ENCODE measurements at regions not wholly inside any gene's neighbourhood (a gene's known extent, or its start where the extent isn't known, plus 50 kb on each side); places are given as distances from the start of the nearest gene placed in this dataset.

GRCh38 chr2:43034242-43034619, 192.2 kb downstream of the ZFP36L2 start:
- Histone ChIP-seq H3K27ac (ENCODE audit: low read depth, low read length) (no peak overlapping the region), H3K27me3 (ENCODE audit: insufficient read depth, low read length) (no peaks in the 10 kb centered on the region), H3K9me3 (ENCODE audit: insufficient read depth, low read depth, low read length) (no peaks in the 10 kb centered on the region), H3K4me1 (ENCODE audit: insufficient read depth, low read length) (no peaks in the 10 kb centered on the region), H3K9ac (ENCODE audit: low read depth, low read length) (no peak overlapping the region), H3K4me3 (ENCODE audit: low read length) (no peak overlapping the region), H3K36me3 (ENCODE audit: insufficient read depth, low read length) (no peaks in the 10 kb centered on the region)
- 98% methylated on average over 2 of the region's 2 CpGs for WGBS

GRCh38 chr2:43033466-43034241, 192.8 kb downstream of the ZFP36L2 start:
- Histone ChIP-seq H3K4me3 (ENCODE audit: low read length) (no peak overlapping the region), H3K4me1 (ENCODE audit: insufficient read depth, low read length) (no peaks in the 10 kb centered on the region), H3K27ac (ENCODE audit: low read depth, low read length) (no peak overlapping the region), H3K9ac (ENCODE audit: low read depth, low read length) (no peak overlapping the region), H3K9me3 (ENCODE audit: insufficient read depth, low read depth, low read length) (no peaks in the 10 kb centered on the region), H3K36me3 (ENCODE audit: insufficient read depth, low read length) (no peaks in the 10 kb centered on the region), H3K27me3 (ENCODE audit: insufficient read depth, low read length) (no peaks in the 10 kb centered on the region)
- 95% methylated on average over 13 of the region's 13 CpGs for WGBS

- Histone ChIP-seq H3K9me3 (ENCODE audit: insufficient read depth, low read depth, low read length) (no peaks in the 10 kb centered on the region), H3K4me1 (ENCODE audit: insufficient read depth, low read length) (no peaks in the 10 kb centered on the region), H3K4me3 (ENCODE audit: low read length) (no peak overlapping the region), H3K27me3 (ENCODE audit: insufficient read depth, low read length) (no peaks in the 10 kb centered on the region), H3K27ac (ENCODE audit: low read depth, low read length) (no peak overlapping the region), H3K36me3 (ENCODE audit: insufficient read depth, low read length) (no peaks in the 10 kb centered on the region), H3K9ac (ENCODE audit: low read depth, low read length) (no peak overlapping the region)
- WGBS: 87% methylated on average over 7 of the region's 7 CpGs
These were observed 193.5 kb downstream of the ZFP36L2 start for GRCh38 chr2:43033016-43033270.

- Histone ChIP-seq H3K9me3 (ENCODE audit: insufficient read depth, low read depth, low read length) (no peaks in the 10 kb centered on the region), H3K4me3 (ENCODE audit: low read length) (no peak overlapping the region), H3K9ac (ENCODE audit: low read depth, low read length) (no peak overlapping the region), H3K27ac (ENCODE audit: low read depth, low read length) (no peak overlapping the region), H3K36me3 (ENCODE audit: insufficient read depth, low read length) (no peaks in the 10 kb centered on the region), H3K27me3 (ENCODE audit: insufficient read depth, low read length) (no peaks in the 10 kb centered on the region), H3K4me1 (ENCODE audit: insufficient read depth, low read length) (no peaks in the 10 kb centered on the region)
- 79% methylated on average over 14 of the region's 14 CpGs for WGBS
These were observed 194.0 kb downstream of the ZFP36L2 start for GRCh38 chr2:43032213-43033015.

GRCh38 chr2:43031471-43032212, 194.8 kb downstream of the ZFP36L2 start:
- Histone ChIP-seq H3K36me3 (ENCODE audit: insufficient read depth, low read length) (no peaks in the 10 kb centered on the region), H3K9me3 (ENCODE audit: insufficient read depth, low read depth, low read length) (no peaks in the 10 kb centered on the region), H3K4me1 (ENCODE audit: insufficient read depth, low read length) (no peaks in the 10 kb centered on the region), H3K27ac (ENCODE audit: low read depth, low read length) (no peak overlapping the region), H3K9ac (ENCODE audit: low read depth, low read length) (no peak overlapping the region), H3K27me3 (ENCODE audit: insufficient read depth, low read length) (no peaks in the 10 kb centered on the region), H3K4me3 (ENCODE audit: low read length) (no peak overlapping the region)
- WGBS: 91% methylated on average over 9 of the region's 9 CpGs

- no peaks in the 10 kb centered on the region for H3K4me1 ChIP-seq (ENCODE audit: insufficient read depth, low read length)
- no peaks in the 10 kb centered on the region for H3K36me3 ChIP-seq (ENCODE audit: insufficient read depth, low read length)
These were observed 195.7 kb downstream of the ZFP36L2 start for GRCh38 chr2:43030551-43031307.

GRCh38 chr2:43029186-43029585, 197.2 kb downstream of the ZFP36L2 start:
- 93% methylated on average over 2 of the region's 3 CpGs for WGBS
- no peak overlapping the region for H3K4me3 ChIP-seq (ENCODE audit: low read length)
- H3K9ac ChIP-seq (ENCODE audit: low read depth, low read length): no peak overlapping the region
- no peak overlapping the region for H3K27ac ChIP-seq (ENCODE audit: low read depth, low read length)
- H3K36me3 ChIP-seq (ENCODE audit: insufficient read depth, low read length): no peaks in the 10 kb centered on the region
- H3K9me3 ChIP-seq (ENCODE audit: insufficient read depth, low read depth, low read length): no peaks in the 10 kb centered on the region
- no peaks in the 10 kb centered on the region for H3K27me3 ChIP-seq (ENCODE audit: insufficient read depth, low read length)
- H3K4me1 ChIP-seq (ENCODE audit: insufficient read depth, low read length): peaks cover 2% of the 10 kb centered on the region; the same call in 1 of the 2 replicates

More at GRCh38 chr2:43030551-43031307, 195.7 kb downstream of the ZFP36L2 start:
- Histone ChIP-seq H3K27ac (ENCODE audit: low read depth, low read length) (no peak overlapping the region), H3K9ac (ENCODE audit: low read depth, low read length) (no peak overlapping the region), H3K9me3 (ENCODE audit: insufficient read depth, low read depth, low read length) (no peaks in the 10 kb centered on the region), H3K4me3 (ENCODE audit: low read length) (no peak overlapping the region), H3K27me3 (ENCODE audit: insufficient read depth, low read length) (no peaks in the 10 kb centered on the region)
- 89% methylated on average over 10 of the region's 10 CpGs for WGBS

GRCh38 chr2:43028188-43028587, 198.2 kb downstream of the ZFP36L2 start:
- no peak overlapping the region for H3K27ac ChIP-seq (ENCODE audit: low read depth, low read length)
- 87% methylated on average over 6 of the region's 6 CpGs for whole genome bisulfite sequencing
- H3K36me3 ChIP-seq (ENCODE audit: insufficient read depth, low read length): no peaks in the 10 kb centered on the region
- H3K9ac ChIP-seq (ENCODE audit: low read depth, low read length): no peak overlapping the region
- H3K27me3 ChIP-seq (ENCODE audit: insufficient read depth, low read length): no peaks in the 10 kb centered on the region
- no peak overlapping the region for H3K4me3 ChIP-seq (ENCODE audit: low read length)
- H3K4me1 ChIP-seq (ENCODE audit: insufficient read depth, low read length): peaks cover 3% of the 10 kb centered on the region; the same call in 1 of the 2 replicates
- H3K9me3 ChIP-seq (ENCODE audit: insufficient read depth, low read depth, low read length): no peaks in the 10 kb centered on the region

GRCh38 chr2:43027097-43027873, 199.1 kb downstream of the ZFP36L2 start:
- WGBS: 92% methylated on average over 21 of the region's 21 CpGs
- no peaks in the 10 kb centered on the region for H3K27me3 ChIP-seq (ENCODE audit: insufficient read depth, low read length)
- H3K9ac ChIP-seq (ENCODE audit: low read depth, low read length): no peak overlapping the region
- H3K36me3 ChIP-seq (ENCODE audit: insufficient read depth, low read length): no peaks in the 10 kb centered on the region
- no peaks in the 10 kb centered on the region for H3K9me3 ChIP-seq (ENCODE audit: insufficient read depth, low read depth, low read length)
- no peak overlapping the region for H3K27ac ChIP-seq (ENCODE audit: low read depth, low read length)
- peaks cover 3% of the 10 kb centered on the region; the same call in 1 of the 2 replicates for H3K4me1 ChIP-seq (ENCODE audit: insufficient read depth, low read length)
- H3K4me3 ChIP-seq (ENCODE audit: low read length): no peak overlapping the region

- WGBS: 89% methylated on average over 17 of the region's 17 CpGs
- no peak overlapping the region for H3K27ac ChIP-seq (ENCODE audit: low read depth, low read length)
- H3K36me3 ChIP-seq (ENCODE audit: insufficient read depth, low read length): no peaks in the 10 kb centered on the region
- no peaks in the 10 kb centered on the region for H3K9me3 ChIP-seq (ENCODE audit: insufficient read depth, low read depth, low read length)
- peaks cover 3% of the 10 kb centered on the region; the same call in 1 of the 2 replicates for H3K4me1 ChIP-seq (ENCODE audit: insufficient read depth, low read length)
- no peaks in the 10 kb centered on the region for H3K27me3 ChIP-seq (ENCODE audit: insufficient read depth, low read length)
- no peak overlapping the region for H3K4me3 ChIP-seq (ENCODE audit: low read length)
- H3K9ac ChIP-seq (ENCODE audit: low read depth, low read length): no peak overlapping the region
These were observed 199.8 kb downstream of the ZFP36L2 start for GRCh38 chr2:43026426-43027096.

Data from HUES64 (cell line).